ENCODE measurements at regions not wholly inside any gene's neighbourhood (a gene's known extent, or its start where the extent isn't known, plus 50 kb on each side); places are given as distances from the start of the nearest gene placed in this dataset.
A peak's percentile ranks its signal among the peaks of the same experiment; 100 is the strongest.

- peak; percentile 40 for DNase-seq (ENCODE audit: low read depth)
- no peak overlapping the region for H3K4me3 ChIP-seq (ENCODE audit: low read depth, low read length)
- ChIA-PET POLR2A (no interaction called here), CTCF (interaction anchor here (1.1 to 1.2 kb wide), 2 partner anchors 14 to 187 kb away, joined by 3 to 4 read pairs; no protein-coding TSS in a partner anchor)
- H3K36me3 ChIP-seq (ENCODE audit: control insufficient read depth, insufficient read depth, low read length), result no peaks in the 10 kb centered on the region
- no peak for TF ChIP-seq CTCF (IDR thresholded peaks at IDR 0.05; ENCODE audit: insufficient read depth, low read depth, low read length)
- peaks cover 8% of the 10 kb centered on the region for H3K27me3 ChIP-seq (ENCODE audit: control insufficient read depth, insufficient read depth, low read length)
Measured at GRCh38 chr2:236840215-236840614, 245.5 kb upstream of the COPS8 start.

- ChIA-PET POLR2A (no interaction called here), CTCF (interaction anchor here (1.2 to 1.3 kb wide), 2 partner anchors 11 to 13 kb away, joined by 3 read pairs; no protein-coding TSS in a partner anchor)
- peaks cover 8% of the 10 kb centered on the region for H3K27me3 ChIP-seq (ENCODE audit: control insufficient read depth, insufficient read depth, low read length)
- no peak for DNase-seq (ENCODE audit: low read depth)
- no peak overlapping the region for H3K4me3 ChIP-seq (ENCODE audit: low read depth, low read length)
- no peak for TF ChIP-seq CTCF (IDR thresholded peaks at IDR 0.05; ENCODE audit: insufficient read depth, low read depth, low read length)
- H3K36me3 ChIP-seq (ENCODE audit: control insufficient read depth, insufficient read depth, low read length), result no peaks in the 10 kb centered on the region
Measured at GRCh38 chr2:236840857-236841256, 244.8 kb upstream of the COPS8 start.

GRCh38 chr2:236841389-236841788 lies 244.3 kb upstream of the COPS8 start:
- no peaks in the 10 kb centered on the region for H3K36me3 ChIP-seq (ENCODE audit: control insufficient read depth, insufficient read depth, low read length)

GRCh38 chr2:236843161-236843968 lies 242.3 kb upstream of the COPS8 start:
- CTCF ChIA-PET, result no interaction called here
- Histone ChIP-seq H3K4me3 (ENCODE audit: low read depth, low read length) (no peak overlapping the region), H3K27me3 (ENCODE audit: control insufficient read depth, insufficient read depth, low read length) (peaks cover 6% of the 10 kb centered on the region), H3K36me3 (ENCODE audit: control insufficient read depth, insufficient read depth, low read length) (no peaks in the 10 kb centered on the region)
- POLR2A ChIA-PET, result no interaction called here
- DNase-seq (ENCODE audit: low read depth), result no peak
- TF ChIP-seq CTCF (IDR thresholded peaks at IDR 0.05; ENCODE audit: insufficient read depth, low read depth, low read length), result no peak

More at GRCh38 chr2:236841389-236841788, 244.3 kb upstream of the COPS8 start:
- CTCF ChIA-PET, result interaction anchor here (1.3 kb wide), 1 partner anchor 10 kb away, joined by 3 read pairs; no protein-coding TSS in a partner anchor
- Histone ChIP-seq H3K27me3 (ENCODE audit: control insufficient read depth, insufficient read depth, low read length) (peaks cover 8% of the 10 kb centered on the region), H3K4me3 (ENCODE audit: low read depth, low read length) (no peak overlapping the region)
- POLR2A ChIA-PET, result no interaction called here
- TF ChIP-seq CTCF (IDR thresholded peaks at IDR 0.05; ENCODE audit: insufficient read depth, low read depth, low read length), result no peak
- no peak for DNase-seq (ENCODE audit: low read depth)

GRCh38 chr2:236844711-236845110 lies 241.0 kb upstream of the COPS8 start:
- POLR2A ChIA-PET, result no interaction called here
- Histone ChIP-seq H3K36me3 (ENCODE audit: control insufficient read depth, insufficient read depth, low read length) (no peaks in the 10 kb centered on the region), H3K4me3 (ENCODE audit: low read depth, low read length) (no peak overlapping the region), H3K27me3 (ENCODE audit: control insufficient read depth, insufficient read depth, low read length) (peaks cover 6% of the 10 kb centered on the region)
- no peak for DNase-seq (ENCODE audit: low read depth)
- no peak for TF ChIP-seq CTCF (IDR thresholded peaks at IDR 0.05; ENCODE audit: insufficient read depth, low read depth, low read length)
- CTCF ChIA-PET, result no interaction called here
